ENCODE measurements at regions not wholly inside any gene's neighbourhood (a gene's known extent, or its start where the extent isn't known, plus 50 kb on each side); places are given as distances from the start of the nearest gene placed in this dataset.
A peak's percentile ranks its signal among the peaks of the same experiment; 100 is the strongest.
"Not testable (repeated sequence)": the region's sequence is repeated elsewhere in the genome, so short reads cannot be mapped to it uniquely, and the experiment has no call there.

GRCh38 chr1:21385022-21385421, 54.9 kb upstream of the NBPF3 start:
- DNase-seq (ENCODE audit: low read depth, low spot score): no peak

GRCh38 chr1:21384620-21385019, 55.3 kb upstream of the NBPF3 start:
- DNase-seq (ENCODE audit: low read depth, low spot score): no peak

- DNase-seq (ENCODE audit: low read depth, low spot score): no peak
Observed at GRCh38 chr1:21383785-21384401, 56.0 kb upstream of the NBPF3 start.

GRCh38 chr1:21381354-21381753, 58.6 kb upstream of the NBPF3 start:
- DNase-seq (ENCODE audit: low read depth, low spot score): no peak

GRCh38 chr1:21380147-21380546, 59.8 kb upstream of the NBPF3 start:
- DNase-seq (ENCODE audit: low read depth, low spot score): not testable (repeated sequence)

- no peak for DNase-seq (ENCODE audit: low read depth, low spot score)
Observed at GRCh38 chr1:21379571-21379970, 60.4 kb upstream of the NBPF3 start.

GRCh38 chr1:21378705-21379494, 61.0 kb upstream of the NBPF3 start:
- no peak for DNase-seq (ENCODE audit: low read depth, low spot score)

- no peak for DNase-seq (ENCODE audit: low read depth, low spot score)
Observed at GRCh38 chr1:21372383-21372782, 67.6 kb upstream of the NBPF3 start.

GRCh38 chr1:21369905-21370304, 70.0 kb upstream of the NBPF3 start:
- no peak for DNase-seq (ENCODE audit: low read depth, low spot score)

GRCh38 chr1:21368515-21369289, 71.2 kb upstream of the NBPF3 start:
- DNase-seq (ENCODE audit: low read depth, low spot score): peak; percentile 45

GRCh38 chr1:21367973-21368514, 71.9 kb upstream of the NBPF3 start:
- DNase-seq (ENCODE audit: low read depth, low spot score): not testable (repeated sequence)

GRCh38 chr1:21366288-21366687, 73.6 kb upstream of the NBPF3 start:
- no peak for DNase-seq (ENCODE audit: low read depth, low spot score)

- DNase-seq (ENCODE audit: low read depth, low spot score): no peak
Observed at GRCh38 chr1:21365036-21365435, 74.8 kb upstream of the ECE1 start.

- DNase-seq (ENCODE audit: low read depth, low spot score): no peak
Observed at GRCh38 chr1:21362096-21362495, 71.8 kb upstream of the ECE1 start.

- no peak for DNase-seq (ENCODE audit: low read depth, low spot score)
Observed at GRCh38 chr1:21361506-21361905, 71.2 kb upstream of the ECE1 start.

GRCh38 chr1:21357161-21357560, 66.9 kb upstream of the ECE1 start:
- DNase-seq (ENCODE audit: low read depth, low spot score): no peak

- no peak for DNase-seq (ENCODE audit: low read depth, low spot score)
Observed at GRCh38 chr1:21355956-21356355, 65.7 kb upstream of the ECE1 start.

- no peak for DNase-seq (ENCODE audit: low read depth, low spot score)
Observed at GRCh38 chr1:21352586-21352985, 62.3 kb upstream of the ECE1 start.

GRCh38 chr1:21351901-21352300, 61.6 kb upstream of the ECE1 start:
- no peak for DNase-seq (ENCODE audit: low read depth, low spot score)

- DNase-seq (ENCODE audit: low read depth, low spot score): no peak
Observed at GRCh38 chr1:21350202-21350885, 60.1 kb upstream of the ECE1 start.

GRCh38 chr1:21349693-21350092, 59.4 kb upstream of the ECE1 start:
- no peak for DNase-seq (ENCODE audit: low read depth, low spot score)

All from activated CD4-positive, CD25-positive, alpha-beta regulatory T cell treated with anti-CD3 and anti-CD28 coated beads, Interleukin-2, amount 50 U/mL, for 16 hours (primary cell).